ENCODE measurements at regions not wholly inside any gene's neighbourhood (a gene's known extent, or its start where the extent isn't known, plus 50 kb on each side); places are given as distances from the start of the nearest gene placed in this dataset.

- TF ChIP-seq, protein P1, sequence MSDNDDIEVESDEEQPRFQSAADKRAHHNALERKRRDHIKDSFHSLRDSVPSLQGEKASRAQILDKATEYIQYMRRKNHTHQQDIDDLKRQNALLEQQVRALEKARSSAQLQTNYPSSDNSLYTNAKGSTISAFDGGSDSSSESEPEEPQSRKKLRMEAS (IDR thresholded peaks at IDR 0.05), result no peak
- no peak for TF ChIP-seq CREB1 (IDR thresholded peaks at IDR 0.05; ENCODE audit: low read depth)
- no peak for TF ChIP-seq ZBTB7A (IDR thresholded peaks at IDR 0.05; ENCODE audit: low read depth)
- no peak for TF ChIP-seq RAD21 (IDR thresholded peaks at IDR 0.05; ENCODE audit: low read depth)
- no peak for TF ChIP-seq TCF12 (IDR thresholded peaks at IDR 0.05; ENCODE audit: low read depth)
- no peak for TF ChIP-seq TEAD4 (IDR thresholded peaks at IDR 0.05)
- no peak for TF ChIP-seq REST (IDR thresholded peaks at IDR 0.05; ENCODE audit: low read depth)
- TF ChIP-seq TAF1 (IDR thresholded peaks at IDR 0.05; ENCODE audit: low read depth), result no peak
- TF ChIP-seq, protein P2, sequence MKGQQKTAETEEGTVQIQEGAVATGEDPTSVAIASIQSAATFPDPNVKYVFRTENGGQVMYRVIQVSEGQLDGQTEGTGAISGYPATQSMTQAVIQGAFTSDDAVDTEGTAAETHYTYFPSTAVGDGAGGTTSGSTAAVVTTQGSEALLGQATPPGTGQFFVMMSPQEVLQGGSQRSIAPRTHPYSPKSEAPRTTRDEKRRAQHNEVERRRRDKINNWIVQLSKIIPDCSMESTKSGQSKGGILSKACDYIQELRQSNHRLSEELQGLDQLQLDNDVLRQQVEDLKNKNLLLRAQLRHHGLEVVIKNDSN (IDR thresholded peaks at IDR 0.05), result no peak
- no peak for TF ChIP-seq NFIC (IDR thresholded peaks at IDR 0.05)
- no peak for TF ChIP-seq YY1 (IDR thresholded peaks at IDR 0.05; ENCODE audit: low read depth)
- no peak for TF ChIP-seq EP300 (IDR thresholded peaks at IDR 0.05; ENCODE audit: borderline replicate concordance)
- no peak for TF ChIP-seq FOXM1 (IDR thresholded peaks at IDR 0.05; ENCODE audit: borderline replicate concordance, low read depth)
- no peak for TF ChIP-seq CEBPB (IDR thresholded peaks at IDR 0.05)
- no peak for TF ChIP-seq EGR1 (IDR thresholded peaks at IDR 0.05)
Measured at GRCh38 chr1:70490153-70490552, 79.1 kb downstream of the CTH start.

DNA sequence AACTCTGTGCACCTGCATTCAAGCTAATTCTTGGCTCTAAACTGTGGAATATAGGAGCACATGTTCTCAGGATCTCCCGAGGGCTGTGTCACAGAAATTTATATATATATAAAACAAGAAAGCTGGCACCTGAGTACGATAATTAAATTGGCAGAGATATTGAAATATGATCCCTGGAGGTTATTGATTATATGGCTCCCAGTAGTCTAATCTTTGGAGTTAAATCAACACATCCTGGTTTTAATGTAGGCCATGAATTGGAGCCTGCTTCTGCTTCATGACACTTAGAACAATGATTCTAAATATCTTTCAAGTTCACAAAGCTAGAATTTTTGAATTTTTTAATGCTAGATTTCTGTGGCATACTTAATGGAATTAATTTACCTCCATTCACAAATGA, 84.3 kb downstream of the CTH start:
- no peak for TF ChIP-seq EGR1 (IDR thresholded peaks at IDR 0.05)
- no peak for TF ChIP-seq RAD21 (IDR thresholded peaks at IDR 0.05; ENCODE audit: low read depth)
- no peak for TF ChIP-seq FOXM1 (IDR thresholded peaks at IDR 0.05; ENCODE audit: borderline replicate concordance, low read depth)
- no peak for TF ChIP-seq NFIC (IDR thresholded peaks at IDR 0.05)
- TF ChIP-seq TEAD4 (IDR thresholded peaks at IDR 0.05), result no peak
- TF ChIP-seq, protein P2 (IDR thresholded peaks at IDR 0.05), result no peak
- no peak for TF ChIP-seq REST (IDR thresholded peaks at IDR 0.05; ENCODE audit: low read depth)
- TF ChIP-seq, protein P1 (IDR thresholded peaks at IDR 0.05), result no peak
- TF ChIP-seq CEBPB (IDR thresholded peaks at IDR 0.05), result no peak
- TF ChIP-seq TAF1 (IDR thresholded peaks at IDR 0.05; ENCODE audit: low read depth), result no peak
- TF ChIP-seq ZBTB7A (IDR thresholded peaks at IDR 0.05; ENCODE audit: low read depth), result no peak
- TF ChIP-seq CREB1 (IDR thresholded peaks at IDR 0.05; ENCODE audit: low read depth), result no peak
- no peak for TF ChIP-seq YY1 (IDR thresholded peaks at IDR 0.05; ENCODE audit: low read depth)
- no peak for TF ChIP-seq EP300 (IDR thresholded peaks at IDR 0.05; ENCODE audit: borderline replicate concordance)
- no peak for TF ChIP-seq TCF12 (IDR thresholded peaks at IDR 0.05; ENCODE audit: low read depth)

- TF ChIP-seq FOXM1 (IDR thresholded peaks at IDR 0.05; ENCODE audit: borderline replicate concordance, low read depth) (no peak), ZBTB7A (IDR thresholded peaks at IDR 0.05; ENCODE audit: low read depth) (no peak), YY1 (IDR thresholded peaks at IDR 0.05; ENCODE audit: low read depth) (no peak), NFIC (IDR thresholded peaks at IDR 0.05) (no peak), EP300 (IDR thresholded peaks at IDR 0.05; ENCODE audit: borderline replicate concordance) (no peak), CREB1 (IDR thresholded peaks at IDR 0.05; ENCODE audit: low read depth) (no peak), REST (IDR thresholded peaks at IDR 0.05; ENCODE audit: low read depth) (no peak), TCF12 (IDR thresholded peaks at IDR 0.05; ENCODE audit: low read depth) (no peak), TEAD4 (IDR thresholded peaks at IDR 0.05) (no peak), RAD21 (IDR thresholded peaks at IDR 0.05; ENCODE audit: low read depth) (no peak), TAF1 (IDR thresholded peaks at IDR 0.05; ENCODE audit: low read depth) (no peak), CEBPB (IDR thresholded peaks at IDR 0.05) (no peak), EGR1 (IDR thresholded peaks at IDR 0.05) (no peak)
- TF ChIP-seq, protein P1 (IDR thresholded peaks at IDR 0.05), result no peak
- TF ChIP-seq, protein P2 (IDR thresholded peaks at IDR 0.05), result no peak
Measured at GRCh38 chr1:70496181-70496580, 85.1 kb downstream of the CTH start.
